Fibroblast of lung (primary cell): ENCODE measurements at regions not wholly inside any gene's neighbourhood (a gene's known extent, or its start where the extent isn't known, plus 50 kb on each side); places are given as distances from the start of the nearest gene placed in this dataset.

Source experiments
- DNase-seq, 2 donors: peaks; one replicate each; pipeline versions ENCODE4 v3.0.0 to v3.0.0-alpha.2; 2010; ENCODE audit warnings: low read depth in 2 of 2
- H2AFZ ChIP-seq: 2 replicates; pipeline ENCODE4 v1.5.1; 2012; ENCODE audit warnings: low read length, control low read depth, inconsistent platforms
- H3K27ac ChIP-seq: 2 replicates; pipeline ENCODE4 v1.5.1; 2011; ENCODE audit warnings: low read length, control low read depth; ENCODE audit not compliant: insufficient read depth
- H3K27me3 ChIP-seq: 2 replicates; pipeline ENCODE4 v1.5.1; 2011; ENCODE audit warnings: mild to moderate bottlenecking, low read length; ENCODE audit not compliant: control insufficient read depth, insufficient read depth
- H3K36me3 ChIP-seq: 2 replicates; pipeline ENCODE4 v1.5.1; 2011; ENCODE audit warnings: low read length; ENCODE audit not compliant: control insufficient read depth, insufficient read depth
- H3K4me1 ChIP-seq: 2 replicates; pipeline ENCODE4 v1.5.1; 2011; ENCODE audit warnings: low read length; ENCODE audit not compliant: control insufficient read depth, insufficient read depth; ENCODE audit errors: extremely low read depth
- H3K4me2 ChIP-seq: 2 replicates; pipeline ENCODE4 v1.5.1; 2011; ENCODE audit warnings: low read length, control low read depth; ENCODE audit not compliant: insufficient read depth; ENCODE audit errors: extremely low read depth
- H3K4me3 ChIP-seq, 4 experiments: fragments of 200-600 bp in 1 of 4; sonication (generic) in 1 of 4; replicated peaks in 1 of 4; 2 replicates each; pipeline ENCODE4 v1.5.1; 2011 to 2016; ENCODE audit warnings: low read length in 4 of 4, low read depth in 3 of 4, mild to moderate bottlenecking in 3 of 4, control low read depth in 2 of 4, inconsistent platforms in 1 of 4, mixed read lengths in 1 of 4; ENCODE audit not compliant: insufficient read depth in 1 of 4; ENCODE audit errors: control extremely low read depth in 1 of 4
- H3K79me2 ChIP-seq: 2 replicates; pipeline ENCODE4 v1.5.1; 2012; ENCODE audit warnings: mild to moderate bottlenecking, low read length, inconsistent platforms; ENCODE audit not compliant: control insufficient read depth, insufficient read depth
- H3K9ac ChIP-seq: 2 replicates; pipeline ENCODE4 v1.5.1; 2011; ENCODE audit warnings: mild to moderate bottlenecking, low read length, control low read depth; ENCODE audit not compliant: insufficient read depth
- H3K9me3 ChIP-seq: 2 replicates; pipeline ENCODE4 v1.5.1; 2012; ENCODE audit warnings: low read depth, low read length; ENCODE audit not compliant: control insufficient read depth, insufficient read depth
- H4K20me1 ChIP-seq: 2 replicates; pipeline ENCODE4 v1.5.1; 2011; ENCODE audit warnings: low read length; ENCODE audit not compliant: control insufficient read depth, insufficient read depth; ENCODE audit errors: extremely low read depth
- EZH2 ChIP-seq: IDR thresholded peaks from 2 replicates; pipeline ENCODE4 v1.5.1; 2012; ENCODE audit warnings: low read length, control low read depth, mild to moderate bottlenecking; ENCODE audit errors: missing control alignments
- TF ChIP-seq, protein P1 (sequence below), 2 donors: IDR thresholded peaks in 1 of 2; conservative IDR thresholded peaks in 1 of 2; 1 replicate in 1 of 2; 2 replicates in 1 of 2; pipeline ENCODE4 v1.5.1; 2011 to 2012; ENCODE audit warnings: low read length in 2 of 2, control low read depth in 1 of 2, inconsistent platforms in 1 of 2, low read depth in 1 of 2, mild to moderate bottlenecking in 1 of 2

DNA sequence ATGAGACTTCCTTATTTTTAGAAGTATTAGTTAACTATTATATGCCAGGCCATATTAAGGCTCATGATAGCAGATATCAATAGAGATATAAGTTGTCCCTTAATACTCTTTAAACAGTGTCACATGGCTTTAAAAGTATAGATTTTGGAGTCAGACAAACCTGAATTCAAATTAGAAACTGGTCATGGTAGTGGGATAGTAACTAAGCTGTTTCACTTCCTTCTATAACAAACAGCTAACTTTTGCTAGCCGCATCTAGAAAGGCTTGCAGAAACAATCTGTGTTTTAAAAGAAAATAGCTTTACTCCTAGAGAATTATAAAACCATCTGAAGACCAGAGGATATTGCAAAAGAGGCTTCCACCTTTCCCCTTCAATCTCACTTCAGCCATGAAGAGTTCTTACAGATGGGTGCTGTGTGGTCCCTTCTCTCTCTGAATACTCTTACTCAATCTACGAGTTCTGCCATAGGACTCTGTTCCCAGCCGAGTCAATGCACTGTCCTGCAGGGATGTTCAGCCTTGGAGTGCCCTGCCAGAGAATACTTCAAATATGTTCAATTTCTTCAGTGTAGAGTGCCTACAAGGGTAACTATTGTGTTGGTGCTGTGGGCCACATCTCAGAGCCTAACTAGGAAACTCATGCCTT is 810.2 kb downstream of the EFNA5 start:
- Histone ChIP-seq H3K4me2 (no peak overlapping the region), H3K27me3 (no peaks in the 10 kb centered on the region), H3K9me3 (no peaks in the 10 kb centered on the region), H3K79me2 (no peaks in the 10 kb centered on the region), H4K20me1 (no peaks in the 10 kb centered on the region), H3K27ac (no peak overlapping the region), H3K36me3 (no peaks in the 10 kb centered on the region), H3K4me1 (no peaks in the 10 kb centered on the region), H2AFZ (no peak overlapping the region), H3K4me3 (no peak overlapping the region), H3K9ac (no peak overlapping the region)
- TF ChIP-seq, protein P1, sequence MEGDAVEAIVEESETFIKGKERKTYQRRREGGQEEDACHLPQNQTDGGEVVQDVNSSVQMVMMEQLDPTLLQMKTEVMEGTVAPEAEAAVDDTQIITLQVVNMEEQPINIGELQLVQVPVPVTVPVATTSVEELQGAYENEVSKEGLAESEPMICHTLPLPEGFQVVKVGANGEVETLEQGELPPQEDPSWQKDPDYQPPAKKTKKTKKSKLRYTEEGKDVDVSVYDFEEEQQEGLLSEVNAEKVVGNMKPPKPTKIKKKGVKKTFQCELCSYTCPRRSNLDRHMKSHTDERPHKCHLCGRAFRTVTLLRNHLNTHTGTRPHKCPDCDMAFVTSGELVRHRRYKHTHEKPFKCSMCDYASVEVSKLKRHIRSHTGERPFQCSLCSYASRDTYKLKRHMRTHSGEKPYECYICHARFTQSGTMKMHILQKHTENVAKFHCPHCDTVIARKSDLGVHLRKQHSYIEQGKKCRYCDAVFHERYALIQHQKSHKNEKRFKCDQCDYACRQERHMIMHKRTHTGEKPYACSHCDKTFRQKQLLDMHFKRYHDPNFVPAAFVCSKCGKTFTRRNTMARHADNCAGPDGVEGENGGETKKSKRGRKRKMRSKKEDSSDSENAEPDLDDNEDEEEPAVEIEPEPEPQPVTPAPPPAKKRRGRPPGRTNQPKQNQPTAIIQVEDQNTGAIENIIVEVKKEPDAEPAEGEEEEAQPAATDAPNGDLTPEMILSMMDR (conservative IDR thresholded peaks at IDR 0.05 in 1 of 2, IDR thresholded peaks at IDR 0.05 in 1 of 2; ENCODE audit: low read depth in 1 of 2, low read length in 2 of 2) = no peak
- TF ChIP-seq EZH2 = no peak
- DNase-seq = no peak

GRCh38 chr5:106858616-106859015 is 812.1 kb downstream of the EFNA5 start:
- Histone ChIP-seq H3K79me2 (no peaks in the 10 kb centered on the region), H2AFZ (no peak overlapping the region), H3K4me2 (no peak overlapping the region), H3K4me1 (no peaks in the 10 kb centered on the region), H3K9ac (no peak overlapping the region), H4K20me1 (no peaks in the 10 kb centered on the region), H3K36me3 (no peaks in the 10 kb centered on the region), H3K4me3 (no peak overlapping the region), H3K9me3 (no peaks in the 10 kb centered on the region), H3K27me3 (no peaks in the 10 kb centered on the region), H3K27ac (no peak overlapping the region)
- DNase-seq = no peak
- TF ChIP-seq, protein P1 (conservative IDR thresholded peaks at IDR 0.05 in 1 of 2, IDR thresholded peaks at IDR 0.05 in 1 of 2; ENCODE audit: low read depth in 1 of 2, low read length in 2 of 2) = no peak
- no peak for TF ChIP-seq EZH2

DNA sequence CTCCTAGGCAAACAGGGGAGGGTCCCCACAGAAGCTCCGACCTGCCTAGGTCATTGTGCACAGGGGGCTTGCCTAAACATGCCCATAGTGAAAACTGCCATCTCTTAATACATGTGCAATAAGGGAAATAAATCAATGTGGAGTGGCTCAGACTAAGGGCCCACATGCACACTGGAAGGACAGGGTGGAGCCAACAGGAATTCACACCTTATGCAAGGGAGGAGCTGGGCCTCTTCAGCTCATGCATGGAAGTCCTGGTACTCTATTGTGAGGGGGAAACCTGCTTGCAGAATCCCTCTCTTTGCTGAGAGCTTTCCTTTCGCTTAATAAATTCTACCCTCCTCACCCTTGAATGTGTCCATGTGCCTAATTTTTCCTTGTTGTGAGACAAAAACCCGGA is 815.8 kb downstream of the EFNA5 start:
- Histone ChIP-seq H2AFZ (no peak overlapping the region), H3K36me3 (no peaks in the 10 kb centered on the region), H3K27ac (no peak overlapping the region), H3K27me3 (no peaks in the 10 kb centered on the region), H3K9me3 (no peaks in the 10 kb centered on the region), H4K20me1 (no peaks in the 10 kb centered on the region), H3K4me3 (no peak overlapping the region), H3K79me2 (no peaks in the 10 kb centered on the region), H3K4me2 (no peak overlapping the region), H3K9ac (no peak overlapping the region), H3K4me1 (no peaks in the 10 kb centered on the region)
- no peak for TF ChIP-seq EZH2
- TF ChIP-seq, protein P1 (conservative IDR thresholded peaks at IDR 0.05 in 1 of 2, IDR thresholded peaks at IDR 0.05 in 1 of 2; ENCODE audit: low read depth in 1 of 2, low read length in 2 of 2) = no peak
- DNase-seq = no peak
